HFF-Myc (cell line): ENCODE measurements at regions not wholly inside any gene's neighbourhood (a gene's known extent, or its start where the extent isn't known, plus 50 kb on each side); places are given as distances from the start of the nearest gene placed in this dataset.

Experiments
- DNase-seq: peaks from one replicate; pipeline ENCODE4 v3.0.0-alpha.2; 2011; ENCODE audit warnings: low read depth; ENCODE audit errors: extremely low read depth
- H3K4me3 ChIP-seq: replicated peaks from 2 replicates; pipeline ENCODE4 v1.5.1; 2011; ENCODE audit warnings: low read depth, mild to moderate bottlenecking, control low read depth, low read length
- TF ChIP-seq, protein P1 (sequence below): IDR thresholded peaks from 2 replicates; pipeline ENCODE4 v1.5.1; 2012; ENCODE audit warnings: mild to moderate bottlenecking, low read depth, low read length, control low read depth; ENCODE audit errors: missing control alignments

DNA sequence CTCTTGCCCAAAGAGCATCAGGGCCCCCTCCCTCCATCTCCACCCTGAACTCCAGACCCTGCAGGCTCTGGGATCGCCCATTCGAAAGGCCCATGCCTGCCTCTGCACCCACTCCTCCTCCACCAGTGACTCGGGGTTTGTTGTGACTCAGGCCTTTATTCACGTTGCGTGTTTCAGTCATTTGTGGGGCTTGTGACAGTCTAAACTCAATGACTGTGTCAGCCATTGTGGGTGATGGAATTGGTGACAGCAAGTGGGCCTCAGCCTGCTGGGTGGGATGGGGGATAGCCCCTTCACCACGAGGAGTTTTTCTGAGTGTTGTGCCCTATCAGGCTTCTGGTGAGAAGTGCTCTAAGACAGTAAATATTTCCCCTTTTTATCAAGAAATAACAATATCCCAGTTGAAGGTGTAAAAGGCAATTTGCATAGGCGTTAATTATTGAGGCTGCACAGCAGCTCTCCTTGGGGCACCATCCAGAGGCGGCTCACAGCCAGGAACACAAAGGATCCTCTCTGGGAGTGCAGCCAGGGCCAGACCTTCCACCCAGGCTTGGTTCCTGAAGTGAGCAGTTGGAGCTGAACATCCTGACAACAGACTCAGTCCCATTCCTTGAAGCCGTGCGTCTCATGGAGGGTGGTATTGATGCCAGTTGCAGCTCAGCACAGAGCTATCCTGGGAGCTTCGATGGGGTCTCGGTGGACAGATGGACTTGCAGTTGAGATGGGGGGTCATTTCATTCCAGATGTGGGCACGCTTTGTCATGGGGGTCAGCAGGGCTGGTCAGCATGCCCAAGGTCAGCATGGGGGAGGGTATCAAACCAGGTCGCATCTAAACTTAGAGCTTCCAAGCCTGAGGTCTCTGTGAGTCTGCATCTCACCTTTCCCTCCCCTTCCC is 135.6 kb upstream of the CACNA1E start:
- no peak overlapping the region for H3K4me3 ChIP-seq
- no peak for DNase-seq
- TF ChIP-seq, protein P1, sequence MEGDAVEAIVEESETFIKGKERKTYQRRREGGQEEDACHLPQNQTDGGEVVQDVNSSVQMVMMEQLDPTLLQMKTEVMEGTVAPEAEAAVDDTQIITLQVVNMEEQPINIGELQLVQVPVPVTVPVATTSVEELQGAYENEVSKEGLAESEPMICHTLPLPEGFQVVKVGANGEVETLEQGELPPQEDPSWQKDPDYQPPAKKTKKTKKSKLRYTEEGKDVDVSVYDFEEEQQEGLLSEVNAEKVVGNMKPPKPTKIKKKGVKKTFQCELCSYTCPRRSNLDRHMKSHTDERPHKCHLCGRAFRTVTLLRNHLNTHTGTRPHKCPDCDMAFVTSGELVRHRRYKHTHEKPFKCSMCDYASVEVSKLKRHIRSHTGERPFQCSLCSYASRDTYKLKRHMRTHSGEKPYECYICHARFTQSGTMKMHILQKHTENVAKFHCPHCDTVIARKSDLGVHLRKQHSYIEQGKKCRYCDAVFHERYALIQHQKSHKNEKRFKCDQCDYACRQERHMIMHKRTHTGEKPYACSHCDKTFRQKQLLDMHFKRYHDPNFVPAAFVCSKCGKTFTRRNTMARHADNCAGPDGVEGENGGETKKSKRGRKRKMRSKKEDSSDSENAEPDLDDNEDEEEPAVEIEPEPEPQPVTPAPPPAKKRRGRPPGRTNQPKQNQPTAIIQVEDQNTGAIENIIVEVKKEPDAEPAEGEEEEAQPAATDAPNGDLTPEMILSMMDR, result no peak

DNA sequence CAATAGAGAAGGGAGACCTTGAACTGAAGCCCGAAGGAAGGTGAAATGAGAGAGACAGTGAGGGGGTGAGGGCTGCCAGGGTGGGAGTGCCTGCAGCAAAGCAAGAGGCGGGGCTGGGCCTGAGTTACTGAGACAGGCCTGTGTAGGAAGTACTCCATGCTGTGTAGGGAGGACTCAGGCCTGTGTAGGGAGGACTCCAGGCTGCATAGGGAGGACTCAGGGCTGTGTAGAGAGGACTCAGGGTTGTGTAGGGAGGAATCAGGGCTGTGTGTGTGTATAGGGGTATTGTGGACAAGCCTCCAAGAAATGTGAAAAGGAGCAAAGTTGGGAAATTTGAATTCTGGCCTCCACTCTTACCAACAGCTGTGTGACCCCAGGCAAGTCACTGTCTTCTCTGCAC is 133.8 kb upstream of the CACNA1E start:
- no peak for DNase-seq
- H3K4me3 ChIP-seq, result no peak overlapping the region
- TF ChIP-seq, protein P1, result no peak

DNA sequence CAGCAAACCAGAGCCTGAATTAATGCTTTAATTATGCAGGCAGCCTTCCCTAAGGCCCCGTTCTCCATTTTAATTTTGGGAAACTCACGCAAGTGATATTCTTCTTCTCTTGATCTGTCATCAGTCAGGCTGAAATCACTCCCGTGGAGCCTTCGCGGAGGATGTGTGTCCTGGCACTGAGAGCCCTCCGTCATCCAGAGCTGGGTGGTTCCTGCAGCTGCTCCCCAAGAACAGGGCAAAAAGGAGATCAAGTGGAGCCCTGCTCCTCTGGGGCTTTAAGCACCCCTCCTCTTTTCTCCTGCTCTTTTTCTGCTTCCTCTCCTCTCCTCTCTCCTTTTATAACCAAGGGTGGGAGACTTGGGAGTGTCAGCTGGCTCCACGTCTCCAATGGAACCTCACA is 133.2 kb upstream of the CACNA1E start:
- no peak for DNase-seq
- no peak overlapping the region for H3K4me3 ChIP-seq
- TF ChIP-seq, protein P1, result no peak

DNA sequence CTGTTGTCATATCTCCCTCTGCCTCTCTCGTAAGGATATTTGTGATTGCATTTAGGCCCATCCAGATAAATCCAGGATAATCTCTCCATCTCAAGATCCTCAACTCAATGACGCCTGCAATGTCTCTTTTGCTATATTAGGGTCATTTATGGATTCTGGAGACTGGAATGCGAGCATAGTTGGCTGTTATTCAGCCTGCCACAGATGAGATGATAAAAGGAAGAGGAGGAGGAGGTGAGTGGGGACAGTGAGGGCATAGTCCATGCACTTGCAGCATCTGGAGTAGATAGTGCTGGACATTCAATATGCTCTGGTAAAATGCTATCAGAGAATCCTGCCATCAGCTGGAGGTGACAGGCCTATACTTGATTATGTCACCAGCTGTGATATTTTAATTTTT is 131.6 kb upstream of the CACNA1E start:
- DNase-seq, result no peak
- TF ChIP-seq, protein P1, result no peak
- no peak overlapping the region for H3K4me3 ChIP-seq

DNA sequence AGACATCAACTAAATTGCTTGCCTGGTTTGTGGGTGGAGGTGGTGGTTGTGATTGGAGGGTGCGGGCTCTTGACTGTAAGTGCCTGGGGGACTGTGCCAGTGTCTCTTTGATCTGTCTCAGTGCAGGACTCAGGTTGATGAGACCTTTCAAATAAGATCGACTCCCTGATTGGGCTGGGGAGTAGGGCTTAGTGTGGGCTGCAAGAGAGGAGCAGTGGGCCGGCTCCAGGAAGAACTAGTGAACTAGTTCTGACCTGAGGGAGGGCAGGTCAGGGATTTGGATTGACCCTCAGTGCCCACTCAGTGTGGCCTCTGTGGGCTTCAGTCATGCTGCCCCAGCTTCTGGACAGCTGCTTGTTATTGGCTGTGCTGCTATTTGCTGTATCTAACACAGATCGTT is 130.6 kb upstream of the CACNA1E start:
- DNase-seq, result no peak
- TF ChIP-seq, protein P1, result no peak
- no peak overlapping the region for H3K4me3 ChIP-seq

DNA sequence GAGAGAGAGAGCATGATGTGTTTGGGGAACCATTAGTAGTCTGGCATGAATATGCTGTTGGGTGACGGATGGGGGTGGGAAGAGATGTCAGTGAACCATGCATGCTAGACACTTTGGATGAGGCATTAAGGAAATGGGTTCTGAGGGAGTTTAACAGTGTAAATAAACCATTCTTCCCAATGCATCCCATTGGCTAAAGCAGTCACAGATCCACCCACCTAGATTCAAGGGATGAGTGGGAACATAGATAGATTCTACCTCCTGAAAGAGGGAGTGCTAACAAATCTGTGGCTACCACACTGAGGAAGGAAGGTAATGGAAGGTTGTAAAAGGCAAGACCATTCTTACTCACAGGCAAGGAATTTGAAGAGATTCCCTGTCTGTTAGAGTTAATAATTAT is 129.8 kb upstream of the CACNA1E start:
- no peak for DNase-seq
- TF ChIP-seq, protein P1, result no peak
- no peak overlapping the region for H3K4me3 ChIP-seq
